Activated T-cell treated with anti-CD3 and anti-CD28 coated beads, Interleukin-2, amount 50 U/mL, for 1 hour (primary cell): ENCODE measurements at regions not wholly inside any gene's neighbourhood (a gene's known extent, or its start where the extent isn't known, plus 50 kb on each side); places are given as distances from the start of the nearest gene placed in this dataset.
"Not testable (repeated sequence)": the region's sequence is repeated elsewhere in the genome, so short reads cannot be mapped to it uniquely, and the experiment has no call there.

ENCODE experiments used
- DNase-seq: peaks from one replicate; pipeline ENCODE4 v3.0.0-alpha.2; 2020

DNA sequence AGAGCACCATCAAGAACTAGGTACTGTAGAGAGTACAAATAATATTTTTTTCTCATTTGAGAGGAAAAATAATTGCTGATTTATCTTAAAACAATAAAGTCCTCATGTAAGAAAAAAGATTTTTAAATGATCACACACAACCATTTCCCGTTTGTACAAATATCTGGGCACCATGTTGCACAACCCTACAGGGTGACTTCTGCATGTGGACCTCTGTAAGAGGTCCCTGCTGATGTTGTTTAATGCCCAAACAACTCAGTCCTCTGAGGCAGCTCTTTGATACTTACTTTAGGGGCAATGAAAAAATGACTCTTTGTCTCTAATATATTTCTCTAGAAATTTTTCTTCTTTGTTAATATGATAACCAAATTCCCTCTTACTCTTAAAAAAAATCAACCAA lies 168.1 kb upstream of the SATB1 start:
- no peak for DNase-seq

DNA sequence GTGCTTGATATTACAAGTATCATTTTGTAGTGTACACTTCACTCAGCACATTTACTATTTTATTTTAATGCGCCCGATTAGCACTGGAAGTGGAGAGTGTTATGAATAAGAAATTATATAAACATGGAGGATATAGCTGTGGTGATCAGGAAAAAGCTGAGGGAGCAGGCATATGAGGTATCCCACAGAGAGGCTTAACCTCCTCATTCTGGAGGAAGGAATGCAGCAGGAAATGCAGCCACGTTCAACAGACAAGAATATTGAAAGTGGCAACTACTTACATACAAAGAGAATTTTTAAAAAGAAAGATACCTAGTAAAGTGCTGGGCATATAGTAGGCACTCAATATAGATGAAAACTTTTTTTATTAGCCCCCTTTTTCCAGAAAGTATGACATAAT lies 166.0 kb upstream of the SATB1 start:
- DNase-seq, result no peak

DNA sequence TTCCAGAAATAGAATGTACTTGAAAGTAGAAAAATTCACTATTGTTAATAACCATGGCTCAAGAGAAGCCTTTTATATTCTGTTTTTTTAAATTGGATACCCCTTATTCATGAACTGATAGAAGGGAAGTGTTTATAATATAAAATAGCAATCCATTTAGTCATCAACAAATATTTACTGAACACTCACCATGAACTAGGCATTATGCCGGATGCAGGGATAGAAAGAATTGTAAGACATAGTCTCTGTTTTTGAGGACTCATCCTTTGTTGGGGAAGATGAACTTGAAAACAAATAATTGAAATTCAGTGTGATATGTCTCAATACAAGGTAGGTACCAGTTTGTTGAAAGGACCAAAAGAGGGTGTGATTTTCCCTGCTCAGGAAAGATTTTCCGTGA lies 160.9 kb upstream of the SATB1 start:
- no peak for DNase-seq

- no peak for DNase-seq
Observed at GRCh38 chr3:18585004-18585968, 160.1 kb upstream of the SATB1 start.

DNA sequence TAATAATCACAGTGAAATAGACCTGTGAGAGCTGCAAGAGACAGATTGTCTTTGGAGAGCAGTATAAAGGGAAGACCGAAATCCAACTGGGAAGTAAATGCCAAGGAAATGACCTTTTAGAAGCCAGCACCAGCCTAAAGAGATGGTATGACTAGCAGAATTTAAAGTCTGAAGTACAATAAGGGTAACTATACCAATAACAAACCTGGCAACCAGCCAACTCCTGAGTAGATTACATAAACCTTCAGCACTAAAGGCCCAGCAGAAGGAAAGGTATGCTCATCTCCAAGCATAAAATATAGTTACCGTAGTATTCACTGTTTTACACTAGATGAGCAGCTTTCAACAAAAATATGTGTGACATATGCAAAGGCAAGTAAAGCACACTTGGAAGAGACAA lies 155.1 kb upstream of the SATB1 start:
- DNase-seq, result no peak

GRCh38 chr3:18579661-18580060 lies 154.5 kb upstream of the SATB1 start:
- DNase-seq, result no peak

DNA sequence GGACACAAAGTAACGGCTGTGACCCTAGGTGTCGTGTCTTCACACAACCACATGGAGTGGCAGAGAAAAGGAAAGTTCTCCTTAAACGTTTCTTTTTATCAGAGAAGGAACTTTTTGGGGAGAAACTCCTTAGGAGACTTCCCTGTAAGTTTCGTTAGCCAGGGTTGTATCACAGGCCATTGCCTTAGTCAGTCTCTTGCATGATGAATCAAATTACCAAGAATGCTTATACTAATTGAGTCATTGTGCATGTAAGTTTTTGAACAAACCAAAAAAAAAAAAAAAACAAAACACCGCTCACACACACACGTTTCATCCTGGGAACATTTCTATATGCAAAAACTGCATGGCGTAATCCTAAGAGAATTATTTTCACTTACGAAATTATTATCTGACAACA lies 150.4 kb upstream of the SATB1 start:
- no peak for DNase-seq

GRCh38 chr3:18572809-18573208 lies 147.7 kb upstream of the SATB1 start:
- DNase-seq, result no peak

DNA sequence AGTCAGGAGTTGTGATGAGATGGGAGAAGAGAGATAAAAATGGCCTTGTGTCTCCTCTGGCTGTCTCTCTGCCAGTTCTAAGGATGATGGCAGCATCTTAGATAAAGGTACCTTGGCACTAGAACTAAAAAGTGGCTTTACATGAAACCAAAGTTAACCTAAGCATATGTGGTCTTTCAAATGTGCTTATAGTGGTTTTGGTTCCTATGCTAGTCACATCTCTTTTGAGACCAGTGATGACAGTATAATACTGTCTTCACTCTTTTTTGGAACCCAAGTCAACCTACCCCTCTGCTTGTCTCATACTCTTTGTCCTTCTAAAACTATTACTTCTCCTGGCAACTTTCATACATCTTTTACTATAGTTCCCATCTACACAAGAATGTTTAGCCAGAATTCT lies 142.2 kb upstream of the SATB1 start:
- DNase-seq, result no peak

DNA sequence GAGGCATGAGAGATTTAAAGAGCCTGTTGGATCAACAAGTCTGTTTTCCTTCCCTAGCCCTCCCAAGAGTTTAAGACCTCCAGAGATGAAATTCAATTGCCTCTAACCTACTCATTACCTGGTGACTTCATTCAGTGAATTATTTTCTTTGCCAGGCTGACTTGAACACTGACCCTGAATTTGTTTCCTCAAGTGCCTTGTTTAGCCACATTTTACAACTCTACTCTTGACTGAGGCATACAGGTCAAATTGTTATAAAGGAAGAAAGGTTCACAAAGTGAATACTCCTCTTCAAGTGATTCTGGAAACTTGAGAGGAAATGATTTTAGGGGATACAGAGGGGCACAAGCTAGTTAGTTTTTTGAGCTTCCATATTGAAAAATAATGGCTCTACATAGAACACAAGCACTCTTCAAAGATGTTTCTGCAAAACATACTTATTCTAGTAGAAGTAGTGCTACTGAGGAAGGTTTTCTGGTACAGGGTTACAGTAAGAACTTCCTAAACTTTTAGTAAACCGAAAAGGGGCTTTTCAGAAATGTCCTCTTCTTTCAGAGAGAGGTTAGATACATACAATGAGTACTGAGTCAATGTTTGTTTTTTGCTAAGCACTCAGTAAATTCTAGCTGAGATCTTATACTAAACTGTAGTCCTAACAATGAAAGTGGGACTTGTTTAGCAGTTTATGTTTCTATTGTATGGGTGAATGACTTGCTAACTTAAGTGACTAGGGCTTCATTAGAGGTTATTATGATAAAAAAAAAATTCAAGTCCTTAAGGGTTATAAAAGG lies 137.4 kb upstream of the SATB1 start:
- DNase-seq, result no peak

DNA sequence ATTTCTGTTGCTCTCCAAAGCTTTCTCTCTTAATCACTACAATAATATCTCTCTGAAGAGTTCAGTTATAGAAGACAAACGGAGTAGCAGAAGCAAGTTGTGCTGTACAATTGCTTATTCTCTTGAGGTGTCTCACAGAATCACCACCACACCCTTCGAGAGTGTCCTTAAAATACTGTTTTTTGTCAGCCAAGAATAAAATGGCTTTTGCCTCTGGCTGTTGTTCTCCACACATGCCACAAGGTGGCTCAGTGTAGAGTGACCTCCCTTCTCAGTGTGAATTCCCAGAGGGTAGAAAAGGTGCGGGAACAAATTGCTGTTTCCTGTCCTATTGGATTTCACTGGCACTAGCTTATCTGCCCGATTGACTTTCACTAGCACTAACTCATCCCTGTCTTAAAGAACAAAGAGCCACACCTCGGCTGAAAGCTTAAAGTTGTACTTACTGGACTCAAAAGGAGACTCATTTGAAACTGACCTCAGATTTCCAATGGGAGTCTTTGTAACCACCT lies 134.2 kb upstream of the SATB1 start:
- DNase-seq, result peak; percentile 31

DNA sequence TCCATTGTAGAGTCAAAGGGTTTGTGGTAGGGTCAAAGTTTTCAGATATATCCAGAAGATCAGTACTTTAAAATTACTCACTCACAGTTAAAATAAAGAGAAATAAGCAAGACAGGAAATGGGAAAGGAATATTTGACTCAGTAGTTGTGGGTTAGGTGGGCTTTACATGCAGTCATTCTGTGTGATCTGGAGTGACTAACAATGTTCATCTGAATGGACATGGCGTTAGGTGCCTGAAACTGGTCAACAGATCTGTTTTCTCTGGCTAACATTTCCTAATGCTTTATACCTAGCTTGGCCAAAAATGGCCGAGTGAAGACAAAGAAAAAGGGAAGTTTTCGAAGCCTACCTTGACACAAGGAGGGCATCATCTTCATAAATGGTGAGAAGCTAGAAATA lies 133.4 kb upstream of the SATB1 start:
- no peak for DNase-seq

- DNase-seq, result no peak
Observed at GRCh38 chr3:18557216-18557615, 132.1 kb upstream of the SATB1 start.

- DNase-seq, result peak; percentile 31
Observed at GRCh38 chr3:18556503-18557135, 131.5 kb upstream of the SATB1 start.

GRCh38 chr3:18556001-18556408 lies 130.9 kb upstream of the SATB1 start:
- DNase-seq, result no peak

- not testable (repeated sequence) for DNase-seq
Observed at GRCh38 chr3:18552579-18553105, 127.5 kb upstream of the SATB1 start.

GRCh38 chr3:18546632-18547031 lies 121.5 kb upstream of the SATB1 start:
- DNase-seq, result no peak

DNA sequence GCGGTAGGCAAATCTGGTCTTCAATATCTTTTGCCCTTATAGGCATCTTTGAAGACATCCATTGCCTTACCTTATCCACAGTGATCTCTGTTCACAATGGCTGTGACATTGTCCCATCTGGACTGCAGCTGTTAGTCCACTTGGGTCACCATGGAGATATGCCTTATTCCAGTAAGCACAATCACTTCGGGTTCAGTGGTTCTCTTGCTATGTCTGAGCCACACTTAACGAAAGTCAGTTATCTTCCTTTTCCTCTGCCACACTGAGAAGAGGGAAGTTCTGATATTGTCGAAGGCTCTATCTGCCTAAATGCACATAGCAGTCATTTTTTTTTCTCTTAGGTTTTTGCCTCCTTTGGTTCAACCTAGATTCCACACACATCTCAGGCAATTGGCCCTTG lies 119.0 kb upstream of the SATB1 start:
- no peak for DNase-seq

DNA sequence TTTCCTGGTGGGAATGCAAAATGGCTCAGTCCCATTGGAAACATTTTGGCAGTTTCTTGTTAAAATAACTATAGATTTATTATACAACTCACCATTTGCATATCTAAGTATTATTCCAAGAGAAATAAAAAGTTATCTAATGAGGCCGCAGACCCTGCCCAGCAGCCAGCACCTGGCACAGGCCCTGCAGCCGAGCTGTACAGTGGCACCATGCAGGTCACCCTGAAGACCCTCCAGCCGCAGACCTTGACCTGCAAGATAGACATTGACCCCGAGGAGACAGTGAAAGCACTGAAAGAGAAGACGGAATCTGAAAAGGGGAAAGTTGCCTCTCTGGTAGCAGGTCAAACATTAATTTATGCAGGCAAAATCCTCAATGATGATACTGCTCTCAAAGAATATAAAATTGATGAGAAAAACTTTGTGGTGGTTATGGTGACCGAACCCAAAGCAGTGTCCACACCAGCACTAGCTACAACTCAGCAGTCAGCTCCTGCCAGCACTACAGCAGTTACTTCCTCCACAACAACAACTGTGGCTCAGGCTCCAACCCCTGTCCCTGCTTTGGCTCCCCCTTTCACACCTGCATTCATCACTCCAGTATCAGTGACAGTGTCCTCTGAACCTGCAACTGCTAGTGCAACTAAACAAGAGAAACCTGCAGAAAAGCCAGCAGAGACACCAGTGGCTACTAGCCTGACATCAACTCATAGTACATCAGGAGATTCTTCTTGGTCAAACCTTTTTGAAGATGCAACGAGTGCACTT lies 113.5 kb upstream of the SATB1 start:
- DNase-seq, result no peak

DNA sequence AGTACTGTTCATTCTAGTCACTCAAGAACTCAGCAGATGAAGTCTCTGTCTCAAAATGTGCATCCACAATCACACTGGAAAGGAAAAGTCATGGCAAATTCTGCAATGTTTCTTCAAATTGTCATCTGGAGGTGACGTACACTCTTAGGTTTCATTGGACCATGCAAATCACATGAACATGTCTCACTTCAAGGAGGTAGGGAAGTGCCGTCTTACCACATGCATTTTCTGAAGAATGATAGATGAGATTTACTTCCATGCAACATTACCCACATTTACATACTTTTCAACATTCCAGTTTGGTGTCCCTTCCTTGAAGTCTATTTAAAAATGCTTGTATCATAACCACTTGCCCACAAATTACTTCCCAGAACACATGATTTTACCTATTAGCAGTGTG lies 107.9 kb upstream of the SATB1 start:
- no peak for DNase-seq

- DNase-seq, result no peak
Observed at GRCh38 chr3:18531662-18532061, 106.5 kb upstream of the SATB1 start.

DNA sequence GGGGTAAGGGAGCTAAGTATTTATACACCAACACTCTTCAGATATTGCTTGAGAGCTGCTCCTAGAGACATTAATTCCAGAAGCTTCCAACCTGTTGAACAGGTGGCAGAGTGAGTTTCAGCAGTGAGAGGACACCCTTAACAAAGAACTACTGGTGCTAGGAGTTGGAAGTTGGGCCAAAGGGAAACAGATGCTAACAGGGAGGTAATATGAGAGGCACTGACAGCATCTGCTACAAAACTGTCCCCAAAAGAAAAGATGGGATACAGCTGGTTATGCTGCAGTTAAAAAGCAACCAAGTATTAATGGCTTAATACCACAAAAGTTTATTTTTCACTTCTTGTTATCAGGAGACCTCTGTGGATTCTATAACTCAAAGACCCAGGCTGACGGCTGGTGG lies 104.5 kb upstream of the SATB1 start:
- no peak for DNase-seq
